OCI-LY7 (cell line): ENCODE measurements at regions not wholly inside any gene's neighbourhood (a gene's known extent, or its start where the extent isn't known, plus 50 kb on each side); places are given as distances from the start of the nearest gene placed in this dataset.

ENCODE experiments used
- BruUV-seq: library from RNA; stranded (reverse); fragments of 400-500 nt; replicated peaks from 2 replicates; lab custom pipeline; 2021; lab: Mats Ljungman, UMichigan
- CTCF ChIA-PET: fragments of 300-600 bp; sonication (Branson Sonifier 250); formaldehyde crosslinking; loops from one replicate; lab custom pipeline; 2022; ENCODE audit warnings: antibody characterized with exemption; ENCODE audit not compliant: unreplicated experiment; lab: Charles Lee
- POLR2A ChIA-PET: fragments of 300-600 bp; sonication (Branson Sonifier 250); formaldehyde crosslinking; loops from one replicate; lab custom pipeline; 2022; ENCODE audit warnings: antibody characterized with exemption; lab: Charles Lee
- DNase-seq: peaks from one replicate; pipeline ENCODE4 v3.0.0-alpha.2; 2015; ENCODE audit warnings: low spot score
- H2AFZ ChIP-seq: fragments of 200-600 bp; sonication (generic), shearing (Covaris generic); 2 replicates; pipeline ENCODE4 v1.6.1; 2014; ENCODE audit warnings: mild to moderate bottlenecking, antibody characterized with exemption, low read length, moderate library complexity
- H3K27ac ChIP-seq: fragments of 200-600 bp; sonication (generic); 2 replicates; pipeline ENCODE4 v1.5.1; 2014; ENCODE audit warnings: mixed run types, low read depth, mild to moderate bottlenecking, moderate library complexity, low read length, inconsistent platforms; ENCODE audit not compliant: poor library complexity, severe bottlenecking
- H3K36me3 ChIP-seq: fragments of 200-600 bp; sonication (generic); 2 replicates; pipeline ENCODE4 v1.6.1; 2014; ENCODE audit warnings: mild to moderate bottlenecking, antibody characterized with exemption, low read length, moderate library complexity, mixed read lengths; ENCODE audit not compliant: insufficient read depth
- H3K4me1 ChIP-seq: fragments of 200-600 bp; sonication (generic); 2 replicates; pipeline ENCODE4 v1.5.1; 2014; ENCODE audit warnings: mild to moderate bottlenecking, low read length; ENCODE audit not compliant: insufficient read depth, poor library complexity, severe bottlenecking
- H3K4me2 ChIP-seq: fragments of 200-600 bp; sonication (generic); 2 replicates; pipeline ENCODE4 v1.6.1; 2014; ENCODE audit warnings: mild to moderate bottlenecking, low read length
- H3K4me3 ChIP-seq: fragments of 200-600 bp; sonication (generic); 2 replicates; pipeline ENCODE4 v1.5.1; 2014; ENCODE audit warnings: mild to moderate bottlenecking, low read depth, low read length; ENCODE audit not compliant: poor library complexity, severe bottlenecking
- H3K79me2 ChIP-seq: fragments of 200-600 bp; sonication (generic); 2 replicates; pipeline ENCODE4 v1.6.1; 2016; ENCODE audit warnings: low read depth, mild to moderate bottlenecking, low read length, moderate library complexity, mixed read lengths; ENCODE audit not compliant: insufficient read depth
- H3K9me2 ChIP-seq: fragments of 200-600 bp; sonication (generic); 2 replicates; pipeline ENCODE4 v1.6.1; 2016; ENCODE audit warnings: mild to moderate bottlenecking, low read length, mixed read lengths; ENCODE audit not compliant: insufficient read depth
- H3K9me3 ChIP-seq: fragments of 200-600 bp; sonication (generic); 2 replicates; pipeline ENCODE4 v1.6.1; 2014; ENCODE audit warnings: mild to moderate bottlenecking, mixed run types, low read length, mixed read lengths
- H4K20me1 ChIP-seq: fragments of 200-600 bp; sonication (generic); 2 replicates; pipeline ENCODE4 v1.6.1; 2014; ENCODE audit warnings: mild to moderate bottlenecking, antibody characterized with exemption, low read length, moderate library complexity, mixed read lengths; ENCODE audit not compliant: insufficient read depth
- EZH2phosphoT487 ChIP-seq: fragments of 200-600 bp; sonication (generic); IDR thresholded peaks from 2 replicates; pipeline ENCODE4 v1.6.1; 2018; ENCODE audit warnings: low read depth, borderline replicate concordance, mild to moderate bottlenecking, mixed run types, antibody characterized with exemption, low read length, moderate library complexity, mixed read lengths
- intact Hi-C: fragments of 100-400 bp; cut with micrococcal nuclease; formaldehyde crosslinking; loops from one replicate; pipeline ENCODE4 v1.10.0; 2022; ENCODE audit not compliant: unreplicated experiment
- TF ChIP-seq, protein P1 (sequence below): fragments of 200-600 bp; sonication (generic); conservative IDR thresholded peaks from 2 replicates; pipeline ENCODE4 v1.5.1; 2014; ENCODE audit warnings: mild to moderate bottlenecking, antibody characterized with exemption, low read length, moderate library complexity, mixed read lengths

DNA sequence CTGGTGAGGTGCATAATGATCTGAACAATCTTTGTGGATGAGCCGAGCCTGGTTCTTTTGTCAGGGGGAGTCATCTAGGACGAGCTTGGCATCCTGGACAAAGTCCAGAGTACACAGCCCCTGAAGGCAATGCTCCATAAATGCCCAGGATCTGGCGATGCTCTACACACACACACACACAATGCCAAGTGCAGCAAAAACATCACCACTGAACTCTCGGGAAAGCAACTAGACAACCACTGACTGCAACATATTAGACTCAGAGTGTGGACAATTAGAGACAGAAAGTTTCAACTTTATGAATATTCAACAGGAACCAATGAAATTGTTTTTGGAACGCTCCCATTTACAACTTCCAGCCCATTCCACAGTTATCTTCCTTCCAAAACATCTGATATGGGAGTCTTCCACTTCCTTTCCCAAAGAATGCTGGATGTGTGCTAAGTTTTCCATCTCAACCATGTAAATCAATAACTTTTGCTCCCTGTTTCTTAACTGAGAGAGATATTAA is 227.6 kb upstream of the ANKRD55 start:
- Histone ChIP-seq H3K4me3 (no peak overlapping the region), H3K4me2 (no peak overlapping the region), H3K79me2 (no peaks in the 10 kb centered on the region), H3K4me1 (no peaks in the 10 kb centered on the region), H3K36me3 (no peaks in the 10 kb centered on the region), H2AFZ (no peak overlapping the region), H3K9me3 (no peaks in the 10 kb centered on the region), H4K20me1 (no peaks in the 10 kb centered on the region), H3K27ac (no peak overlapping the region), H3K9me2 (no peaks in the 10 kb centered on the region)
- intact Hi-C loops, result no loop called here
- CTCF ChIA-PET, result no interaction called here
- no TSS peak for BruUV-seq
- POLR2A ChIA-PET, result no interaction called here
- no peak for DNase-seq
- no peak for TF ChIP-seq EZH2phosphoT487
- TF ChIP-seq, protein P1, sequence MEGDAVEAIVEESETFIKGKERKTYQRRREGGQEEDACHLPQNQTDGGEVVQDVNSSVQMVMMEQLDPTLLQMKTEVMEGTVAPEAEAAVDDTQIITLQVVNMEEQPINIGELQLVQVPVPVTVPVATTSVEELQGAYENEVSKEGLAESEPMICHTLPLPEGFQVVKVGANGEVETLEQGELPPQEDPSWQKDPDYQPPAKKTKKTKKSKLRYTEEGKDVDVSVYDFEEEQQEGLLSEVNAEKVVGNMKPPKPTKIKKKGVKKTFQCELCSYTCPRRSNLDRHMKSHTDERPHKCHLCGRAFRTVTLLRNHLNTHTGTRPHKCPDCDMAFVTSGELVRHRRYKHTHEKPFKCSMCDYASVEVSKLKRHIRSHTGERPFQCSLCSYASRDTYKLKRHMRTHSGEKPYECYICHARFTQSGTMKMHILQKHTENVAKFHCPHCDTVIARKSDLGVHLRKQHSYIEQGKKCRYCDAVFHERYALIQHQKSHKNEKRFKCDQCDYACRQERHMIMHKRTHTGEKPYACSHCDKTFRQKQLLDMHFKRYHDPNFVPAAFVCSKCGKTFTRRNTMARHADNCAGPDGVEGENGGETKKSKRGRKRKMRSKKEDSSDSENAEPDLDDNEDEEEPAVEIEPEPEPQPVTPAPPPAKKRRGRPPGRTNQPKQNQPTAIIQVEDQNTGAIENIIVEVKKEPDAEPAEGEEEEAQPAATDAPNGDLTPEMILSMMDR, result no peak

DNA sequence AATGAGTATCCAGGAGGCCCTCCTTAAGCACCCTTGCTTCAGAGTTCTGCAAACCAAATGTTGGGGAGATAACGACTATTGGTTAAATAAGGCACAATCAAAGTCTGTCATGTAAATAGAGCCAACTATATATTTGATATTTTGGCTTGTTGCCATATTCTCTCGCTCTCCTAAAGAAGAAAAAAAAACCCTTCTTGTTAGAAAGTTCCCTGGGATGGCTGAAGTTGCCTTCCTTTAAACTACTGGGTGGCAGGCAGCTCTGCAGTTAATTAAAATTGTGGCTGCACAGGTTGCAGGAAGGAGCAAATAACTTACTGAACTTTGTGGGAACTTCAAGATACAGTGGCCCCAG is 227.0 kb upstream of the ANKRD55 start:
- POLR2A ChIA-PET, result no interaction called here
- CTCF ChIA-PET, result no interaction called here
- Histone ChIP-seq H3K4me3 (no peak overlapping the region), H3K27ac (no peak overlapping the region), H3K36me3 (no peaks in the 10 kb centered on the region), H3K4me2 (no peak overlapping the region), H3K9me3 (no peaks in the 10 kb centered on the region), H4K20me1 (no peaks in the 10 kb centered on the region), H3K9me2 (no peaks in the 10 kb centered on the region), H3K4me1 (no peaks in the 10 kb centered on the region), H3K79me2 (no peaks in the 10 kb centered on the region), H2AFZ (no peak overlapping the region)
- BruUV-seq, result no TSS peak
- DNase-seq, result no peak
- intact Hi-C loops, result no loop called here
- no peak for TF ChIP-seq EZH2phosphoT487
- TF ChIP-seq, protein P1, result no peak

DNA sequence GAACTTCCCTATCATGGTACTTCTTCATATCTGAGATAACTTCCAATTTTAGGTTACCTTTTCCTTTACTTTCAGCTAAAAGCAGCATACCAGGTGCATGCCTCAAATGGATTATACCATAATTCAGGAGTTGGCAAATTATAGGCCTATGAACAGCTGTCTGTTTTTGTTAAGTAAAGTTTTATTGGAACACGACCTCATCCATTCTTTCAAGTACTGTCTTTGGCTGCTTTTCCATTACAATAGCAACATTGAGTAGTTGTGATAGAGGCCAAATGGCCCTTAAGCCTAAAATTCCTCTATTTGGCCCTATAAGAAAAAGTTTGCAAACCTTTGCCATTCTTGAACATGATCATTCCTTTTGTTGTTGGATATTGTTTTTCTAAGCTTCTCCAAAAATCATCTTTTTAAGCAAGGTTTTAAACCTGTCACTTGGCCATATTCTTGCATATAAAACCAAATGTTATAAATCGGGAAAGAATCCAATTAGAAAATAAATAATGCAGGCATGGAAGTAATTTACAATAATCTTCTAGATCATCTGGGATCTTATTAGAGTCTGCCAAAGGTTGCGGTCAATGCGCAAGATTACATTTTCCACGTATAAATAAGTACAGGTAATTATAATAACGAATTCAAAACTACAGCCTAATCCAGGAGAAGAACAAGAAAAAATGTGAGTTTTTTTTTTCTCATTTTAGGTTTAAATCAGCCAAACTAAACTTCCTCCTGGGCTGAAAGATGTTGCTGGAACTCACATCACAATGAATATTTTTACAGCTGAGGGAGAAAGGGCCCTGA is 226.5 kb upstream of the ANKRD55 start:
- no peaks in the 10 kb centered on the region for H3K9me3 ChIP-seq

More for the DNA sequence above, 226.5 kb upstream of the ANKRD55 start:
- no peaks in the 10 kb centered on the region for H4K20me1 ChIP-seq
- POLR2A ChIA-PET, result interaction anchor here (0.8 to 1.6 kb wide), 2 partner anchors 8 to 37 kb away, joined by 3 to 4 read pairs; no protein-coding TSS in a partner anchor
- H3K36me3 ChIP-seq, result no peaks in the 10 kb centered on the region
- H3K4me3 ChIP-seq, result no peak overlapping the region
- TF ChIP-seq, protein P1, result no peak
- DNase-seq, result no peak
- no peak overlapping the region for H2AFZ ChIP-seq
- intact Hi-C loops, result no loop called here
- H3K27ac ChIP-seq, result no peak overlapping the region
- no peak overlapping the region for H3K4me2 ChIP-seq
- CTCF ChIA-PET, result no interaction called here
- no peaks in the 10 kb centered on the region for H3K79me2 ChIP-seq
- no peaks in the 10 kb centered on the region for H3K4me1 ChIP-seq
- no peaks in the 10 kb centered on the region for H3K9me2 ChIP-seq
- no TSS peak for BruUV-seq
